B cell (primary cell): ENCODE measurements at regions not wholly inside any gene's neighbourhood (a gene's known extent, or its start where the extent isn't known, plus 50 kb on each side); places are given as distances from the start of the nearest gene placed in this dataset.

Experiments used
- ATAC-seq: fragments of 200-7000 bp; cut with Tn5 transposase; one replicate; pipeline ENCODE4 v1.10.0; 2021; ENCODE audit warnings: low read depth, mild to moderate bottlenecking, moderate number of reproducible peaks, moderate library complexity
- CTCF ChIA-PET: fragments of 350-600 bp; sonication (Branson Sonifier 250); formaldehyde crosslinking; loops from one replicate; lab custom pipeline; 2021; ENCODE audit warnings: antibody characterized with exemption, inconsistent platforms; lab: Charles Lee
- POLR2A ChIA-PET: fragments of 350-600 bp; sonication (Branson Sonifier 250); formaldehyde crosslinking; loops from one replicate; lab custom pipeline; 2021; ENCODE audit warnings: antibody characterized with exemption; lab: Charles Lee
- DNase-seq: peaks from one replicate; pipeline ENCODE4 v3.0.0; 2013
- H2AFZ ChIP-seq: 2 replicates; pipeline ENCODE4 v1.6.1; 2012; ENCODE audit warnings: mild to moderate bottlenecking, low read depth, low read length; ENCODE audit not compliant: insufficient read depth, poor library complexity, severe bottlenecking
- H3K27ac ChIP-seq, 2 donors: 1 replicate in 1 of 2; 2 replicates in 1 of 2; pipeline ENCODE4 v1.5.1; 2012 to 2013; ENCODE audit warnings: low read length in 2 of 2, mild to moderate bottlenecking in 2 of 2, moderate library complexity in 1 of 2
- H3K27me3 ChIP-seq, 4 experiments: fragments of 200-600 bp in 1 of 4; sonication (generic) in 1 of 4; replicated peaks in 1 of 4; 1 replicate in 2 of 4; 2 replicates in 2 of 4; pipeline versions ENCODE4 v1.6.1 to v1.7.0; 2013 to 2016; ENCODE audit warnings: low read length in 3 of 4, mild to moderate bottlenecking in 2 of 4, mixed read lengths in 1 of 4, moderate library complexity in 1 of 4; ENCODE audit not compliant: insufficient read depth in 4 of 4, control insufficient read depth in 3 of 4; ENCODE audit errors: control extremely low read depth in 1 of 4
- H3K36me3 ChIP-seq, 2 experiments: replicated peaks in 1 of 2; 1 replicate in 1 of 2; 2 replicates in 1 of 2; pipeline versions ENCODE4 v1.6.1 to v1.7.1; 2013; ENCODE audit warnings: low read length in 1 of 2; ENCODE audit not compliant: insufficient read depth in 2 of 2, control insufficient read depth in 1 of 2; ENCODE audit errors: control extremely low read depth in 1 of 2, extremely low read depth in 1 of 2
- H3K4me1 ChIP-seq, 2 donors: fragments of 200-600 bp in 1 of 2; sonication (generic) in 1 of 2; 1 replicate in 1 of 2; 2 replicates in 1 of 2; pipeline versions ENCODE4 v1.5.1 to v1.6.1; 2013 to 2017; ENCODE audit warnings: low read length in 2 of 2; ENCODE audit not compliant: control insufficient read depth in 2 of 2, insufficient read depth in 2 of 2
- H3K4me2 ChIP-seq: replicated peaks from 2 replicates; pipeline ENCODE3; 2012; ENCODE audit warnings: mild to moderate bottlenecking, low read depth, low read length; ENCODE audit not compliant: poor library complexity, severe bottlenecking
- H3K4me3 ChIP-seq, 5 experiments: fragments of 200-600 bp in 1 of 5; sonication (generic) in 1 of 5; 1 replicate in 3 of 5; 2 replicates in 2 of 5; pipeline versions ENCODE4 v1.5.1 to v1.7.0; 2011 to 2016; ENCODE audit warnings: low read length in 4 of 5, mild to moderate bottlenecking in 4 of 5, low read depth in 2 of 5, control low read depth in 1 of 5, moderate library complexity in 1 of 5; ENCODE audit not compliant: insufficient read depth in 1 of 5; ENCODE audit errors: control extremely low read depth in 1 of 5, extremely low read depth in 1 of 5
- H3K79me2 ChIP-seq: fragments of 200-600 bp; sonication (generic); one replicate; pipeline ENCODE4 v1.6.0; 2016; ENCODE audit warnings: low read length; ENCODE audit not compliant: control insufficient read depth, insufficient read depth
- H3K9ac ChIP-seq: fragments of 200-600 bp; sonication (generic); 2 replicates; pipeline ENCODE4 v1.6.1; 2017; ENCODE audit warnings: mild to moderate bottlenecking, low read length, moderate library complexity
- H3K9me3 ChIP-seq, 3 donors: one replicate each; pipeline versions ENCODE4 v1.6.1 to v1.7.1; 2013; ENCODE audit warnings: low read length in 2 of 3; ENCODE audit not compliant: control insufficient read depth in 2 of 3, insufficient read depth in 1 of 3; ENCODE audit errors: control extremely low read depth in 1 of 3
- H4K20me1 ChIP-seq: 2 replicates; pipeline ENCODE4 v1.6.0; 2012; ENCODE audit warnings: mild to moderate bottlenecking, low read length; ENCODE audit not compliant: insufficient read depth, control insufficient read depth, poor library complexity, severe bottlenecking
- H3K27ac Mint-ChIP-seq: one replicate; pipeline ENCODE4 v1.8.0; 2021; ENCODE audit warnings: mixed read lengths
- H3K27me3 Mint-ChIP-seq: one replicate; pipeline ENCODE4 v1.8.0; 2021; ENCODE audit warnings: mixed read lengths
- H3K4me1 Mint-ChIP-seq: one replicate; pipeline ENCODE4 v1.8.0; 2021; ENCODE audit warnings: mixed read lengths
- H3K4me3 Mint-ChIP-seq: one replicate; pipeline ENCODE4 v1.8.0; 2021; ENCODE audit warnings: mixed read lengths
- H3K9me3 Mint-ChIP-seq: one replicate; pipeline ENCODE4 v1.8.0; 2022; ENCODE audit warnings: mixed read lengths; ENCODE audit not compliant: insufficient read depth
- EZH2 ChIP-seq: IDR thresholded peaks from 2 replicates; pipeline ENCODE4 v1.6.1; 2012; ENCODE audit warnings: borderline replicate concordance, low read depth, mild to moderate bottlenecking, moderate library complexity, low read length; ENCODE audit not compliant: insufficient read depth, poor library complexity, severe bottlenecking
- WGBS: methylation state at CpG from one replicate; pipeline ENCODE4 v1.1.5; 2013; ENCODE audit warnings: missing lambda C conversion rate; ENCODE audit not compliant: insufficient coverage; 5-methylcytosine and 5-hydroxymethylcytosine counted together
- intact Hi-C: fragments of 100-400 bp; cut with micrococcal nuclease; formaldehyde crosslinking; loops from one replicate; pipeline ENCODE4 v1.10.0; 2022
- TF ChIP-seq, protein P1 (sequence below): fragments of 200-600 bp; IDR thresholded peaks from one replicate; pipeline ENCODE4 v1.8.0; 2022; ENCODE audit warnings: antibody characterized with exemption, mild to moderate bottlenecking

DNA sequence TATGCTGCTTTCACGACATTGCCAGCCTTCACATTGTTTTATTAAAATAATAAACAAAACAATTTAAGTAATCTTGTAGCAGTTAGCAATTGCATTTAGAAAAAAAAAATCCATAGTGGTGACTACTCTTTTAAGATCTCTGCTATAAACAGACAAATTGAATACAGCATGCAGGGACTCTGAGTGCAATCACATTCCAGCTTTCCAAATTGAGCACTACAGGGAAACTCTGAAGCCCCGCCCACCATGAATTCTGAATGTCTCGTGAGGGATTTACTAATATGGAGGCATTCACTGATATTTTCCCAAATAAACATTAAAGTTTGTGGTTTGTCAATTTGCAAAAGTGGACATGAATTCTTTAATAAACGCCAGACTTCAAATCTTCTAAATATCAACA lies 698.8 kb downstream of the LIG4 start:
- no CpG with 5 or more reads among the region's 4 CpGs for WGBS
- H3K4me2 ChIP-seq = no peak overlapping the region
- TF ChIP-seq EZH2 = no peak
- TF ChIP-seq, protein P1, sequence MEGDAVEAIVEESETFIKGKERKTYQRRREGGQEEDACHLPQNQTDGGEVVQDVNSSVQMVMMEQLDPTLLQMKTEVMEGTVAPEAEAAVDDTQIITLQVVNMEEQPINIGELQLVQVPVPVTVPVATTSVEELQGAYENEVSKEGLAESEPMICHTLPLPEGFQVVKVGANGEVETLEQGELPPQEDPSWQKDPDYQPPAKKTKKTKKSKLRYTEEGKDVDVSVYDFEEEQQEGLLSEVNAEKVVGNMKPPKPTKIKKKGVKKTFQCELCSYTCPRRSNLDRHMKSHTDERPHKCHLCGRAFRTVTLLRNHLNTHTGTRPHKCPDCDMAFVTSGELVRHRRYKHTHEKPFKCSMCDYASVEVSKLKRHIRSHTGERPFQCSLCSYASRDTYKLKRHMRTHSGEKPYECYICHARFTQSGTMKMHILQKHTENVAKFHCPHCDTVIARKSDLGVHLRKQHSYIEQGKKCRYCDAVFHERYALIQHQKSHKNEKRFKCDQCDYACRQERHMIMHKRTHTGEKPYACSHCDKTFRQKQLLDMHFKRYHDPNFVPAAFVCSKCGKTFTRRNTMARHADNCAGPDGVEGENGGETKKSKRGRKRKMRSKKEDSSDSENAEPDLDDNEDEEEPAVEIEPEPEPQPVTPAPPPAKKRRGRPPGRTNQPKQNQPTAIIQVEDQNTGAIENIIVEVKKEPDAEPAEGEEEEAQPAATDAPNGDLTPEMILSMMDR = no peak
- H3K9me3 Mint-ChIP-seq = no peaks in the 10 kb centered on the region
- no peak overlapping the region for H3K27ac Mint-ChIP-seq
- H3K27ac ChIP-seq = no peak overlapping the region
- no peaks in the 10 kb centered on the region for H3K4me1 ChIP-seq
- H3K27me3 Mint-ChIP-seq = no peaks in the 10 kb centered on the region
- no peaks in the 10 kb centered on the region for H3K36me3 ChIP-seq
- peaks cover 0 to 4% (median 0%) of the 10 kb centered on the region in 3 donors for H3K9me3 ChIP-seq
- no peak overlapping the region for H3K9ac ChIP-seq
- H3K79me2 ChIP-seq = no peaks in the 10 kb centered on the region
- ChIA-PET POLR2A (no interaction called here), CTCF (no interaction called here)
- no peaks in the 10 kb centered on the region for H3K4me1 Mint-ChIP-seq
- DNase-seq (no peak), ATAC-seq (no peak)
- no peaks in the 10 kb centered on the region for H4K20me1 ChIP-seq
- no peak overlapping the region for H3K4me3 ChIP-seq
- no peak overlapping the region for H3K4me3 Mint-ChIP-seq
- intact Hi-C loops = no loop called here
- no peaks in the 10 kb centered on the region for H3K27me3 ChIP-seq
- H2AFZ ChIP-seq = no peak overlapping the region

DNA sequence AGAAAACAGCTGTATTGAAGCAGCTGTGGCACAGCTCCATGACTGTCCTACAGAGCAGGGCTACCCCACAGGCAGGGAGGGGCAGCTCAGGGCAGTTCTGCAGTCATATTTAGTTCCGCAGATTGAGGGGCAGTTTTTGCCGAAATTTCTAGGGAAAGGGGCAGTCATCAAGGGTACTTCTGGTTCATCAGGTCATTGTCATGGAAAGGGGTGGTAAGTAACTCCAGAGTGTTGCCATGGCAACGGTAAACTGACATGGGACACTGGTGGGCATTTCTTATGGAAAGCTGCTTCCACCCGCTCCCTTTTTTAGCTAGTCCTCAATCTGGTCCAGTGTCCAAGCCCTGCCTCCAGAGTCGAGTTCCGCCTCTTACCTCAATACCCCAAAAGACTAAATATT lies 702.8 kb downstream of the LIG4 start:
- no peak overlapping the region for H3K4me2 ChIP-seq
- H3K36me3 ChIP-seq = no peaks in the 10 kb centered on the region
- ChIA-PET CTCF (no interaction called here), POLR2A (no interaction called here)
- intact Hi-C loops = no loop called here
- H3K9ac ChIP-seq = no peak overlapping the region
- DNase-seq = no peak
- no peaks in the 10 kb centered on the region for H3K9me3 Mint-ChIP-seq
- peaks cover 0 to 4% (median 0%) of the 10 kb centered on the region in 3 donors for H3K9me3 ChIP-seq
- no peaks in the 10 kb centered on the region for H4K20me1 ChIP-seq
- TF ChIP-seq, protein P1 = no peak
- no peak for TF ChIP-seq EZH2
- WGBS = 90% methylated on average over 3 of the region's 6 CpGs
- ATAC-seq = no peak
- H3K79me2 ChIP-seq = no peaks in the 10 kb centered on the region
- H3K27ac Mint-ChIP-seq = no peak overlapping the region
- no peak overlapping the region for H3K4me3 Mint-ChIP-seq
- no peak overlapping the region for H2AFZ ChIP-seq
- H3K27me3 ChIP-seq = no peaks in the 10 kb centered on the region
- H3K4me3 ChIP-seq = no peak overlapping the region
- no peaks in the 10 kb centered on the region for H3K4me1 ChIP-seq
- no peak overlapping the region for H3K27ac ChIP-seq
- no peaks in the 10 kb centered on the region for H3K27me3 Mint-ChIP-seq
- H3K4me1 Mint-ChIP-seq = no peaks in the 10 kb centered on the region
